AG10803 (cell line): ENCODE measurements at regions not wholly inside any gene's neighbourhood (a gene's known extent, or its start where the extent isn't known, plus 50 kb on each side); places are given as distances from the start of the nearest gene placed in this dataset.

Experiments
- DNase-seq: peaks from one replicate; pipeline ENCODE4 v3.0.0; 2010; ENCODE audit warnings: low read depth
- H3K4me3 ChIP-seq: 2 replicates; pipeline ENCODE4 v1.5.1; 2011; ENCODE audit warnings: mild to moderate bottlenecking, low read length, control low read depth
- TF ChIP-seq, protein P1 (sequence below): conservative IDR thresholded peaks from 2 replicates; pipeline ENCODE4 v1.5.1; 2011; ENCODE audit warnings: mild to moderate bottlenecking, low read length, control low read depth, inconsistent platforms

DNA sequence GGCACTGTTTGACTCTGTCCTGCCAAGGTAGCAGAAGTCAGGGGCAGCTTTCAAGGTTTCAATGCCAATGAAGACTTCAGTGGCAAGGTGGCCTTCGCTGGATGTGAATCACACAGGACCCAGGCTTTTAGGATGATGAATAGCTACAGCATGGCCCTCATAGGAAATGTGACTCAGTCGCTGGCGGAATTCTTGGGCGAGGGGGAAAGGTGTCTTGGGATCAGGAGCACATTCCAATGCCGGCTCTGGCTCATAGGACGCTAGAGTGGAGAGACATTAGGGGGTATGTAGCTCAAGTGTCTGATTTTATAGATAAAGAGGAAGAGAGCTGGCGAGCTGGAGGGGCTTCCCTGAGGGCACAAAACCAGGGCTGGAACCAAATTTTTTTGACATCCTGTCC lies 68.6 kb downstream of the SMIM21 start:
- no peak for DNase-seq
- H3K4me3 ChIP-seq = no peak overlapping the region
- TF ChIP-seq, protein P1, sequence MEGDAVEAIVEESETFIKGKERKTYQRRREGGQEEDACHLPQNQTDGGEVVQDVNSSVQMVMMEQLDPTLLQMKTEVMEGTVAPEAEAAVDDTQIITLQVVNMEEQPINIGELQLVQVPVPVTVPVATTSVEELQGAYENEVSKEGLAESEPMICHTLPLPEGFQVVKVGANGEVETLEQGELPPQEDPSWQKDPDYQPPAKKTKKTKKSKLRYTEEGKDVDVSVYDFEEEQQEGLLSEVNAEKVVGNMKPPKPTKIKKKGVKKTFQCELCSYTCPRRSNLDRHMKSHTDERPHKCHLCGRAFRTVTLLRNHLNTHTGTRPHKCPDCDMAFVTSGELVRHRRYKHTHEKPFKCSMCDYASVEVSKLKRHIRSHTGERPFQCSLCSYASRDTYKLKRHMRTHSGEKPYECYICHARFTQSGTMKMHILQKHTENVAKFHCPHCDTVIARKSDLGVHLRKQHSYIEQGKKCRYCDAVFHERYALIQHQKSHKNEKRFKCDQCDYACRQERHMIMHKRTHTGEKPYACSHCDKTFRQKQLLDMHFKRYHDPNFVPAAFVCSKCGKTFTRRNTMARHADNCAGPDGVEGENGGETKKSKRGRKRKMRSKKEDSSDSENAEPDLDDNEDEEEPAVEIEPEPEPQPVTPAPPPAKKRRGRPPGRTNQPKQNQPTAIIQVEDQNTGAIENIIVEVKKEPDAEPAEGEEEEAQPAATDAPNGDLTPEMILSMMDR = no peak

GRCh38 chr18:75353357-75353756 lies 74.1 kb downstream of the SMIM21 start:
- TF ChIP-seq, protein P1 = no peak
- no peak overlapping the region for H3K4me3 ChIP-seq
- no peak for DNase-seq

GRCh38 chr18:75351409-75351808 lies 76.1 kb downstream of the SMIM21 start:
- DNase-seq = no peak
- TF ChIP-seq, protein P1 = no peak
- no peak overlapping the region for H3K4me3 ChIP-seq

GRCh38 chr18:75350857-75351256 lies 76.6 kb downstream of the SMIM21 start:
- no peak for DNase-seq
- TF ChIP-seq, protein P1 = no peak
- H3K4me3 ChIP-seq = no peak overlapping the region

DNA sequence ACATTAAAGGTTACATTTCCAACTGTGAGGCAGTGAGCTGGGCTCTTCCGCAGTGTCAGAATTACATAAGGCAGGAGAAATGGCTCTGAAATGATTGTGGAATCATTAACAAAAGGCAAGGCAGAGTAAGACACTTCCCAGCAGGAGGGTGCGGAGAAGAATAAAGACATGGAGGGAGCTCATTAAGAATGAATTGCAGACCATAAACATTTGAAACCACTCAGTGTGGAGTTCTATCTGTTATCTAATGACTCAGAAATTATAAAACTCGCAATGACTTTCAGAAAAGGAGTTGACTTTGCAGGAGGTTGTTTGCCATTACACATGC lies 77.0 kb downstream of the SMIM21 start:
- no peak for DNase-seq
- TF ChIP-seq, protein P1 = no peak
- H3K4me3 ChIP-seq = no peak overlapping the region

DNA sequence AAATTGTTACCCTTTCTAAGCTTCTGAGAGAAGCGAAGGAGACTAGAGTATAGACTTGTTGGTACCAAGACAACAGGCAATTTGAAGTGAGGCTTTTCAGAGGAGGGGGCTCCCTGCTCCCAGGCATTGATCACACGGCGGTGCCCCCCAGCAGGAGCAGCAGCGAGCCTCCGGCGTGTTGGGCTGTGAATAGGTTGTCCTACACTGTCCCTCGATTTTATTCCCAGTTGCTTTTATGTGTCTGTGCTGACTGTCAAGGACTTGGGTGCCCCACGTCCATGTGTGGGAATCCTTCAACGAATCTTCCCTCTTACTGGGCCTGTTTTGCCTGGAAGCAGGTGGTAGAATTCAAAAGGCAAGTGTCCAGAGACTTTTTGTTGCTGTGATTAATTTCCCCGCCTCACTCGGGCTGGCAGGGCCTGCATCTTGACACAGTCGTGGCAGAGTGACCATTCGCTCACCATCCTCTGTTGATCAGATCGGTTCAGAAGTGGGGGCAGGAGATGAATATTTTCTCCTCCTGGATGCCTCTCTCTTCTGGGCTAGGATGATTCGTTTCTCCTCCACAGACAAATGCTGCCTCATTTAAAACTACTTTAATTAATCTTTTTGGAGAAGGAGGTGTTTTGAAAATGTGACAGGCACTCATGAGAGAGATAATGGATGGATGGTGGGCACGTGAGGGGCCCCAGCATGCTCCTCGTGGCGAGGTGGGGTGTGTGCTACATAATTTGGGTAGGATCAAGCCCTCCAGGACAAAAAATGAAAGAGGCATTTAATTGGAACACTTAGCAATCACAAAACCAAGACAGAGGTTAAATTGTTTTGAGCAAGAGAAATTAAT lies 77.6 kb downstream of the SMIM21 start:
- H3K4me3 ChIP-seq = no peak overlapping the region
- no peak for DNase-seq
- TF ChIP-seq, protein P1 = no peak

DNA sequence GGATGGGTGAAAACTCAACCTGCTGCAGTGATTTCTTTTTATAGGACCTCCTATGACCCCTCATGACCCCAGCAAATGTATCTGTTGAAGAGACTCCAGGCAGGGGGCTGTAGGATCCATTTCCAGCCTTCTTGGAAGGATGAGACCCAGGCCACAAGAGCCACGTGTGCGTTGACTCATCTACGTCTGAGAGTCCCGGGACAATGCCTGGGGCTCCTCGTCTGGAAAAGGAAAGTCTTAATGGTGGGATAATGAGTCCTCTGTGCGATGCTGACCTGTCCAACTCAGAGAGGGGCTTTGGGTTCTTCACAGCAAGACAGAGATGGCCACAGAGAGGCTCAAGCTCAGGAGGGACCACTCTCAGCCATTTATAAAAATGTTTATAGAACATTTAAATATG lies 80.8 kb downstream of the SMIM21 start:
- TF ChIP-seq, protein P1 = no peak
- no peak overlapping the region for H3K4me3 ChIP-seq
- no peak for DNase-seq
